Activated CD4-positive, alpha-beta T cell treated with anti-CD3 and anti-CD28 coated beads, Interleukin-2, amount 10 ng/mL, durations not matched to agents 24 days and 14 days (primary cell): ENCODE measurements at regions not wholly inside any gene's neighbourhood (a gene's known extent, or its start where the extent isn't known, plus 50 kb on each side); places are given as distances from the start of the nearest gene placed in this dataset.

ENCODE experiments used
- DNase-seq: peaks from one replicate; pipeline ENCODE4 v3.0.0; 2022
- H3K27ac Mint-ChIP-seq: one replicate; pipeline ENCODE4 v1.8.0; 2022; ENCODE audit warnings: mild to moderate bottlenecking, mixed read lengths
- H3K27me3 Mint-ChIP-seq: one replicate; pipeline ENCODE4 v1.8.0; 2022; ENCODE audit warnings: mixed read lengths
- H3K36me3 Mint-ChIP-seq: one replicate; pipeline ENCODE4 v1.8.0; 2022; ENCODE audit warnings: low read depth, mild to moderate bottlenecking, mixed read lengths
- H3K4me1 Mint-ChIP-seq: one replicate; pipeline ENCODE4 v1.8.0; 2021; ENCODE audit warnings: mixed read lengths
- H3K4me3 Mint-ChIP-seq: one replicate; pipeline ENCODE4 v1.8.0; 2022; ENCODE audit warnings: mild to moderate bottlenecking, moderate library complexity, mixed read lengths
- H3K9me3 Mint-ChIP-seq: one replicate; pipeline ENCODE4 v1.8.0; 2021; ENCODE audit warnings: mixed read lengths
- intact Hi-C: fragments of 100-400 bp; cut with micrococcal nuclease; formaldehyde crosslinking; loops from one replicate; pipeline ENCODE4 v1.15.1; 2023

DNA sequence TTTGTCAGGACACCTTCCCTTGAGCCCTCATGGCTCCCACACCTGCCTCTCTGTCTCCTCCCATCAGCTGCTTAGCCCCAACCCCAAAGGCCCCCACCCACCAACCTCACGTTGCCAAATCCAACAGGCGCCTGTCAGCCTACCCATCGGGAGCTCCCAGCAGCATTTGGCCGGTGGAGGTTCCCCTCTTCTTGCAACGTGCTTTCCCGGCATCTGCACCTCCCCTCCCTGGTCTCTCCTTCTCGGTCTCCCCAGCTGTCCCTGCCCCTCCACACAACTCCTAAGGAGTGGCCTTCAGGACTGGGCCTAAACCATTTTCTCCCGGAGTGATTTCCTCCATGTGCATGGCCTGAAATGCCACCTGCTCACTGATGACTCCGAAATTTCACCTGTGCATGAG, 71.9 kb downstream of the KLHDC7A start:
- Mint-ChIP-seq H3K27me3 (peaks cover 14% of the 10 kb centered on the region), H3K9me3 (no peaks in the 10 kb centered on the region), H3K4me1 (no peaks in the 10 kb centered on the region), H3K4me3 (no peak overlapping the region), H3K36me3 (no peaks in the 10 kb centered on the region), H3K27ac (no peak overlapping the region)
- intact Hi-C loops = no loop called here
- DNase-seq = no peak

- Mint-ChIP-seq H3K27ac (no peak overlapping the region), H3K36me3 (no peaks in the 10 kb centered on the region), H3K27me3 (peaks cover 22% of the 10 kb centered on the region), H3K4me1 (peaks cover 3% of the 10 kb centered on the region), H3K9me3 (no peaks in the 10 kb centered on the region), H3K4me3 (no peak overlapping the region)
- no peak for DNase-seq
- intact Hi-C loops = no loop called here
These were observed 72.7 kb downstream of the KLHDC7A start for GRCh38 chr1:18553388-18553787.

DNA sequence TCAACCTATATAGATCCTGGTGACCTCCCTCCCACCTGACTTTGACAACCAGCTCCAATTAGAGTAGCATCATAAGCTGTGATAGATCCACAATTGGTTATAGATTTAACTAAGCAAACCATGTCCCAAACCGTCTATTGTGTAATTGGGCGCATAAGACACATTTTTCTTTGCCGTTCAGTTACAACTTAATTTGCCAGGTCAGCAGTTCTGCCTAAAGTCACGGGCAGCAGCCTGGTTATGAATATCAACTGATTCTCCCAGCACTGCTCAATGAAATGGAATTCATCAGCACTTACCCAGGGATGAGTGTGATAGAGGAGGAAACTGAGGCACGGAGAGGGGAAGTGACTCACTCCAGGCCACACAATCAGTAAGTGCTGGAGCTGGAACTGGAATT, 73.4 kb downstream of the KLHDC7A start:
- Mint-ChIP-seq H3K4me3 (no peak overlapping the region), H3K27me3 (peaks cover 27% of the 10 kb centered on the region), H3K36me3 (no peaks in the 10 kb centered on the region), H3K27ac (no peak overlapping the region), H3K4me1 (peaks cover 3% of the 10 kb centered on the region), H3K9me3 (no peaks in the 10 kb centered on the region)
- no peak for DNase-seq
- intact Hi-C loops = no loop called here

GRCh38 chr1:18554597-18554996, 73.9 kb downstream of the KLHDC7A start:
- Mint-ChIP-seq H3K36me3 (no peaks in the 10 kb centered on the region), H3K27me3 (peaks cover 28% of the 10 kb centered on the region), H3K27ac (no peak overlapping the region), H3K9me3 (no peaks in the 10 kb centered on the region), H3K4me3 (no peak overlapping the region), H3K4me1 (peaks cover 3% of the 10 kb centered on the region)
- intact Hi-C loops = no loop called here
- DNase-seq = no peak

DNA sequence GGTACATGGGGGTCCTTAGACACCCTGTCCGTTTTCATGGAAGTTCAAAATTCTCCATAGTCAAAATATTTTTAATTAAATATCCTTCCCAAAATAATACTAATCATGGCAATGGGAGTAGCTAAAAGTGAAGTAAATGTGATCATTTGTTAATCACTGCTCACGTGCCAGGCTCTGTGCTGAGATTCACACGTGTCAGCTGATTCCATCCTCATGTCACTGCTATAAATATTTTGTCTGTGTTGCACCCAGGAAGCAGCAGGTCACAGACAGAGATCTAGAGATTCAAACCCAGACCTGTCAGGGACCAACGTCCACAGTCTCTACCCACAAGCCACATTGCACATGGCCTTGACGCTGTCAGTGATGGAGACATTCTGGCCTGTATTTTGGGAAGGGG, 74.3 kb downstream of the KLHDC7A start:
- DNase-seq = no peak
- intact Hi-C loops = no loop called here
- Mint-ChIP-seq H3K9me3 (no peaks in the 10 kb centered on the region), H3K4me1 (peaks cover 3% of the 10 kb centered on the region), H3K27ac (no peak overlapping the region), H3K36me3 (no peaks in the 10 kb centered on the region), H3K27me3 (peaks cover 30% of the 10 kb centered on the region), H3K4me3 (no peak overlapping the region)

DNA sequence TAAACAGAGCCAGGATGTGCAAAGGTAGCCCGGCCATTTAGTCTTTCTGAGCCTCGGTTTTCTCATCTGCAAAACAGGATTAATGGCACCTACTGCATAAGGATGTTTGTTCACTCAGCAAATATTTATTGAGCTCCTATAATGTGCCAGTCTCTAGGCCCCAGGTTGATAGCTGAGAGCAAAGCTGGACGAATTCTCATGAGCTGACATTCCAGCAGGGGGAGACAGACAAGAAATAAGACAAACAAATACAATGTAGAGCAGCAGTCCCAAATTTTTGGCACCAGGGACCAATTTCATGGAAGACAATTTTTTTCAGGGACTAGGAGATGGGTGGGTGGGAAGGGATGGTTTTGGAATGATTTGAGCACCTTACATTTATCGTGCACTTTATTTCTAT, 74.3 kb upstream of the PAX7 start:
- H3K4me3 Mint-ChIP-seq = no peak overlapping the region
- H3K36me3 Mint-ChIP-seq = no peaks in the 10 kb centered on the region
- intact Hi-C loops = no loop called here
- H3K27ac Mint-ChIP-seq = no peak overlapping the region
- no peak for DNase-seq
- H3K4me1 Mint-ChIP-seq = peaks cover 3% of the 10 kb centered on the region
- H3K27me3 Mint-ChIP-seq = peaks cover 34% of the 10 kb centered on the region
- H3K9me3 Mint-ChIP-seq = no peaks in the 10 kb centered on the region

DNA sequence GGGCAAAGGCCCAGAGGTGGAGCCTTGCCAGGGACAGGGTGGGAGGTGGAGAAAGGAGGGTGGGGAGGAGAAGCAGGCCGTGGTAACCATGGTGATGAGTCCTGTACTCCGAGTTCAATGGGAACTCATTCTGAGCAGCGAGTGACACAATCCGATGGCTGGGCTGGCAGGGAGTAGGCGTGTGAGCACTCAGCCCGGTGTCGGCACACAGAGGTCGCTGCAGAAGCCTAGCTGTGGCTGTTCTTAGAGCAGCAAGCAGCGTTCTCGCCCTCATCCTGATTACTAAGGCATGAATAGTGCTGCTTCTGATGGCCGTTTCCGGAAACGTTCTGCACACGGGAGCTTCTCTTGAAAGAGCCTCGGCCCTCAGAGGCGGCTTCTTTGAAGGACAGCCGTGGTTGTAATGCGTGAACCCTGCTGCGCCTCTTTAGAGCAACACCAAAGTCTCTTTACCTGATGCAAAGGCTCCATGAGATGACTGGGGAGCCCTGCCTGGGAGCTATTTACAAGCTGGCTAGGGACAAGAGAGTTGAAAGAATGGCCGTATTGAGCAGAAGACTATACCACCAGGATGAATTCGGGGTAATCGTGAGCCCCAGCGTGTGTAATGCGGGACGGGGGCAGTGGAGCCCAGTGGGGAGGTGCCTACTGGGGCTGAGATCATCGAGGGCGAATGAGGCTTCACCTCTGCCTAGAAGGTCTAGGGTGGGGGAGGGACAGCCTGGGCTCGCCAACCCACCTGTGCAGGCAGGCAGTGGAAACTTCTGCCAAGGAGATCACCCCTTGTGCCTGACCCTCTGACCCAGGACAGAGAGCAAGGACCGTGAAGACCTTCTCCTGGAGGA, 72.8 kb upstream of the PAX7 start:
- no peak overlapping the region for H3K27ac Mint-ChIP-seq

GRCh38 chr1:18560692-18561091, 70.0 kb upstream of the PAX7 start:
- Mint-ChIP-seq H3K4me3 (no peak overlapping the region), H3K9me3 (no peaks in the 10 kb centered on the region), H3K27me3 (peaks cover 34% of the 10 kb centered on the region), H3K4me1 (peaks cover 3% of the 10 kb centered on the region), H3K27ac (no peak overlapping the region), H3K36me3 (no peaks in the 10 kb centered on the region)
- DNase-seq = no peak
- intact Hi-C loops = no loop called here

More for the DNA sequence above, 72.8 kb upstream of the PAX7 start:
- intact Hi-C loops = no loop called here
- H3K4me3 Mint-ChIP-seq = no peak overlapping the region
- no peaks in the 10 kb centered on the region for H3K9me3 Mint-ChIP-seq
- DNase-seq = peak; percentile 57
- peaks cover 34% of the 10 kb centered on the region for H3K27me3 Mint-ChIP-seq
- peaks cover 3% of the 10 kb centered on the region for H3K4me1 Mint-ChIP-seq
- H3K36me3 Mint-ChIP-seq = no peaks in the 10 kb centered on the region

GRCh38 chr1:18561967-18562366, 68.7 kb upstream of the PAX7 start:
- Mint-ChIP-seq H3K4me1 (peaks cover 3% of the 10 kb centered on the region), H3K27ac (no peak overlapping the region), H3K9me3 (no peaks in the 10 kb centered on the region), H3K27me3 (peaks cover 29% of the 10 kb centered on the region), H3K4me3 (no peak overlapping the region), H3K36me3 (no peaks in the 10 kb centered on the region)
- no peak for DNase-seq
- intact Hi-C loops = no loop called here

GRCh38 chr1:18564676-18565075, 66.0 kb upstream of the PAX7 start:
- intact Hi-C loops = no loop called here
- DNase-seq = no peak
- Mint-ChIP-seq H3K9me3 (no peaks in the 10 kb centered on the region), H3K4me1 (no peaks in the 10 kb centered on the region), H3K27me3 (peaks cover 9% of the 10 kb centered on the region), H3K36me3 (no peaks in the 10 kb centered on the region), H3K4me3 (no peak overlapping the region), H3K27ac (no peak overlapping the region)

DNA sequence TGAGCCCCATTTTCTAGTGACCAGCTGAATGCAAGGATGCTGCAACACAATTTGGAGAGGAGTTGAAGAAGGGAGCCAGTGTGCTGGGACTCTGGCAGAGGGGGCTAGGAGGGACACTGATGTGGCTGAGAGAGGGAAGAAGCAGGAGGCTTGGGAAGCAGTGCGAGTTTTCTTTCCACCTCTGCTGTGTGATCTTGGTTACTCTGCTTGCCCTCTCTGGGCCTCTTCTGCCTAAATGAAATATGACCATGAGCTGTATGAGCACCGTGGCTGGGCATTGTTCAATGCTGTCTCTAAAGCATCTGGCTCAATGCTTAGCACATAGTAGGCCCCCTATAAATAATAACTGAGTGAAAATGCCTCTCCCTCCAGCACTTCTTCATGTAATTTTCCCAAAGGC, 65.3 kb upstream of the PAX7 start:
- no peaks in the 10 kb centered on the region for H3K9me3 Mint-ChIP-seq
- H3K4me3 Mint-ChIP-seq = no peak overlapping the region
- intact Hi-C loops = no loop called here
- no peak overlapping the region for H3K27ac Mint-ChIP-seq
- H3K4me1 Mint-ChIP-seq = no peaks in the 10 kb centered on the region
- DNase-seq = no peak
- no peaks in the 10 kb centered on the region for H3K36me3 Mint-ChIP-seq
- H3K27me3 Mint-ChIP-seq = peaks cover 7% of the 10 kb centered on the region

DNA sequence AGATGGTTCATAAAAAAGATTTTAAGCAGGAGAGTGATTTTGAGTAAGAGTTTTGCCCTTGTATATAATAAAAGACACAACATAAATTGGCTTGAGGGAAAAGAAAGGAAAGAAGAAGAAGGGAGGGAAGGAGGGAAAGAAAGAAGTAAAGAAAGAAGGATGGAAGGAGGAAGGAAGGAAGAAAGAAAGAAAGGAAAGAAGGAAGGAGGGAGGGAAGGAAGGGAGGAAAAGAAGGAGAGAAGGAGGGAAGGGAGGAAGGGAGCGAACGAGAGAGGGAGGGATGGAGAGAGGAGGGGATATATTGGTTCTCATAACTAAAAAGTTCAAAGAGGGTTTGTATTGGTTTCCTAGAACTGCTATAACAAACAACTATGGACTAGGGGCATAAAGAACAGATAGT, 62.2 kb upstream of the PAX7 start:
- no peak for DNase-seq
- no peaks in the 10 kb centered on the region for H3K9me3 Mint-ChIP-seq
- no peak overlapping the region for H3K27ac Mint-ChIP-seq
- H3K4me3 Mint-ChIP-seq = no peak overlapping the region
- intact Hi-C loops = no loop called here
- peaks cover 2% of the 10 kb centered on the region for H3K27me3 Mint-ChIP-seq
- H3K36me3 Mint-ChIP-seq = no peaks in the 10 kb centered on the region
- H3K4me1 Mint-ChIP-seq = no peaks in the 10 kb centered on the region

DNA sequence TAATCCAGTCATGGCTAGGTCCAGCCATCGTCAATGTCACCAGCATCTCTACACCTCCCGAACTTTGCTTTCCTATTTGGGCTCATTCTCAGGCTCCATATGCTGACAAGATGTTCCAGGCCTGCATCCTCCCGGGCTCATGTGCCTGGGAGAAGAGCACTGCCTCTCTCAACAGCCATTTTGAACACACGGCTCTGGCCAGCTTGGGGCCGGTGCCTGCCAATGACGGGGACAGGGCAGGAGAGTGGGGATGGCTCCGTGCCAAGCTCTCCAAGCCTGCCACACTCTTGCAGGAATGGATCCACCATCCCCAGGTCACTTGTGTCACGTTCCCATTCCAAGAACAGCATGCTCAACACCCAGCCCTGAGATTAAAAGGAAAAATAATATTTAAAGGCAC, 61.4 kb upstream of the PAX7 start:
- intact Hi-C loops = no loop called here
- Mint-ChIP-seq H3K4me1 (no peaks in the 10 kb centered on the region), H3K36me3 (no peaks in the 10 kb centered on the region), H3K27ac (no peak overlapping the region), H3K9me3 (no peaks in the 10 kb centered on the region), H3K4me3 (no peak overlapping the region), H3K27me3 (peaks cover 2% of the 10 kb centered on the region)
- no peak for DNase-seq

DNA sequence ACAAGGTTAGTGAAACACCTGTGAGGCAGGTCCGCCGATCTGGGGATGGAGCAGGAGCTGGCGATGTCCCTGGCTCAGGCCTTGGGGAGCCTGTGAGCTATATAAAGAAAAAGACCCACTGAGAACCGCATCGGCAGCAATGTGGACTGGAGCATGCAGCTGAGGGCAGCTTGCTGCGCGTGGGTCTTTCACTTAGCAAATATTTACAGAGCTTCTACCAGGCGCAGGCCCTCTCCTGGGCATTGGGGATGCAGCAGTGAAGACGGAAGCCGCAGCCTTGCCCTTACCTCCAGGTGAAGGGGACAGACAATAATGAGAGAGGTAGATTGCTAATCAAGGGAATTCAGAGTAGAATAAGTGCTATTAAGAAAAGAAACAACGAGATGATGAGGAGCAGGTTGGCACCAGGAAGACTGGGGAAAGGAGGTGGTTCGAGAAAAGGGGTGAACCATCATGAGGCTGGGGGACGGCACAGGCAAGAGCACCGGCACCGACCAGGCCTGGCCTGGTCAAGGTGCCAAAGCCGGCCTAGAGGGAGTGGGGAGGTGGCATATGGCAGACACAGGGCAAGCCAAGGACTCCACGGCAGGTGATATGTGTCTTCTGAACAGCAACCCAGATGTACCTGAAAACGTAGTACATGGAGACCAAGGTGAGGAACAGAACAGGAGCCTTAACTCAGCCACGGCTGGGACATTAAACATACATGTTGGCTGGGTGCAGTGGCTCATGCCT, 60.7 kb upstream of the PAX7 start:
- Mint-ChIP-seq H3K36me3 (no peaks in the 10 kb centered on the region), H3K4me3 (no peak overlapping the region), H3K4me1 (no peaks in the 10 kb centered on the region), H3K9me3 (no peaks in the 10 kb centered on the region), H3K27me3 (peaks cover 2% of the 10 kb centered on the region), H3K27ac (no peak overlapping the region)
- intact Hi-C loops = no loop called here
- no peak for DNase-seq
